ENCODE measurements at regions not wholly inside any gene's neighbourhood (a gene's known extent, or its start where the extent isn't known, plus 50 kb on each side); places are given as distances from the start of the nearest gene placed in this dataset.

DNA sequence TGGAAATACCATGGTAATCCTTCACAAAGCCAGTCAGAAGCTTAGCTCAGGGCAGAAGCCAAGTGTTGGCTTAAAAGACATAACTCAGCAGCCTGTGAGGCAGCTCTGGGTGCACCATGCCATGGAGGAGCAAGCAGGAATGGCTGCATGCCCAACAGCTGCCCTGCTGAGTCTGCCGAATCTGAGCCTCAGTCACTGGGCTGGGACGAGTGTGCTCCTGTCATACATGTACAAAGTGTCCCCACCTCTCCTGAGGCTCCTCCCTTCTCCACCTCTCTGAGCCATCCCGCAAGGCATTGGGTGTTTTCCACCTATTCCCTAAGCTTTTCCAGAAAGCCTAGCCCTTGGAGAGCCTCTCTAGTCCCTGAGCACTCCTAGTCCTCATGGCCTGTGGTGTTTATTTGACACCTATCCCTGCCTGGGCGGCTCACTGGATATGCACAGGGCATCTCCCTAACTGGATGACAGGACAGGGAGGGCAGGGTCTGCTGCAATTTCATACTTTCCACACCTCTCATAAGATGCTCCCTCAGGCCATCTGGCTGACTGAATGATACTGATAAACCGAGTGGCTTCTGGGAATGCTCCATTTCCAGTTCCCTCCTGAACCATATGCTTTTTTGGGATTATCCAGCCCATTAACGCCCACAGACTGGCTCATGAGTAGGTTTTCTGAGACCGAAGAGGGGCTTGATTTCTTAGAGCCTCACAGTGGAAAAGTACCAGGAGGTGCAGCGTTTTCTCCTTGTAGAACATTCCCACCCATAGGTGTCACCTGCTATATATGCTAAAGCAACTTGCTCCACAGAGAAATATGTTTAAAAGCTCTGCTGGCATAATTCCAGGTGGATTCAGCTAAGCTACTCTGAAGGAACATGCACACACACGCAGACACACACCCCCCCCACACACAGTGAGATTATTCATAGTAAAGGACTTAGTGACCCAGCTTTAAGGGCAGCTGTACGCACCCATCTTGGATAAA, 199.3 kb downstream of the SNX10 start:
- Histone ChIP-seq H3K79me2 (ENCODE audit: low read depth) (no peaks in the 10 kb centered on the region), H3K4me3 (no peak overlapping the region), H3K4me2 (no peak overlapping the region), H3K9ac (no peak overlapping the region), H3F3A (ENCODE audit: low read depth) (no peaks in the 10 kb centered on the region), H3K27me3 (no peaks in the 10 kb centered on the region), H3K27ac (no peak overlapping the region), H4K20me1 (ENCODE audit: low read depth) (no peaks in the 10 kb centered on the region), H3K4me1 (peaks cover 13% of the 10 kb centered on the region), H2AFZ (replicated peaks) (no peak overlapping the region), H3K9me3 (ENCODE audit: low read depth) (no peaks in the 10 kb centered on the region), H3K36me3 (no peaks in the 10 kb centered on the region)
- peak; percentile 9 for DNase-seq (ENCODE audit: low spot score)
- H3K4me1 Mint-ChIP-seq, result peaks cover 24% of the 10 kb centered on the region
- no peak for TF ChIP-seq EZH2 (IDR thresholded peaks at IDR 0.05)
- no peak for TF ChIP-seq EZH2phosphoT487 (IDR thresholded peaks at IDR 0.05)
- TF ChIP-seq CTCF (IDR thresholded peaks at IDR 0.05), result no peak
- H3K36me3 Mint-ChIP-seq, result no peaks in the 10 kb centered on the region
- H3K4me3 Mint-ChIP-seq, result no peak overlapping the region
- H3K27me3 Mint-ChIP-seq (ENCODE audit: insufficient read depth, low read depth), result no peaks in the 10 kb centered on the region
- H3K27ac Mint-ChIP-seq, result peak overlapping the region; percentile 27
- H3K9me3 Mint-ChIP-seq, result no peaks in the 10 kb centered on the region

GRCh38 chr7:26492816-26493215, 201.2 kb downstream of the SNX10 start:
- Histone ChIP-seq H3F3A (ENCODE audit: low read depth) (no peaks in the 10 kb centered on the region), H3K27ac (no peak overlapping the region), H3K4me3 (no peak overlapping the region), H3K9ac (no peak overlapping the region), H3K9me3 (ENCODE audit: low read depth) (no peaks in the 10 kb centered on the region), H3K4me2 (no peak overlapping the region), H2AFZ (replicated peaks) (no peak overlapping the region), H3K27me3 (no peaks in the 10 kb centered on the region), H3K4me1 (peaks cover 13% of the 10 kb centered on the region), H3K79me2 (ENCODE audit: low read depth) (no peaks in the 10 kb centered on the region), H4K20me1 (ENCODE audit: low read depth) (no peaks in the 10 kb centered on the region), H3K36me3 (no peaks in the 10 kb centered on the region)
- H3K4me3 Mint-ChIP-seq, result no peak overlapping the region
- no peak overlapping the region for H3K27ac Mint-ChIP-seq
- H3K36me3 Mint-ChIP-seq, result no peaks in the 10 kb centered on the region
- H3K27me3 Mint-ChIP-seq (ENCODE audit: insufficient read depth, low read depth), result no peaks in the 10 kb centered on the region
- no peaks in the 10 kb centered on the region for H3K9me3 Mint-ChIP-seq
- H3K4me1 Mint-ChIP-seq, result peaks cover 16% of the 10 kb centered on the region
- TF ChIP-seq EZH2phosphoT487 (IDR thresholded peaks at IDR 0.05), result no peak
- no peak for TF ChIP-seq CTCF (IDR thresholded peaks at IDR 0.05)
- TF ChIP-seq EZH2 (IDR thresholded peaks at IDR 0.05), result no peak
- DNase-seq (ENCODE audit: low spot score), result no peak

DNA sequence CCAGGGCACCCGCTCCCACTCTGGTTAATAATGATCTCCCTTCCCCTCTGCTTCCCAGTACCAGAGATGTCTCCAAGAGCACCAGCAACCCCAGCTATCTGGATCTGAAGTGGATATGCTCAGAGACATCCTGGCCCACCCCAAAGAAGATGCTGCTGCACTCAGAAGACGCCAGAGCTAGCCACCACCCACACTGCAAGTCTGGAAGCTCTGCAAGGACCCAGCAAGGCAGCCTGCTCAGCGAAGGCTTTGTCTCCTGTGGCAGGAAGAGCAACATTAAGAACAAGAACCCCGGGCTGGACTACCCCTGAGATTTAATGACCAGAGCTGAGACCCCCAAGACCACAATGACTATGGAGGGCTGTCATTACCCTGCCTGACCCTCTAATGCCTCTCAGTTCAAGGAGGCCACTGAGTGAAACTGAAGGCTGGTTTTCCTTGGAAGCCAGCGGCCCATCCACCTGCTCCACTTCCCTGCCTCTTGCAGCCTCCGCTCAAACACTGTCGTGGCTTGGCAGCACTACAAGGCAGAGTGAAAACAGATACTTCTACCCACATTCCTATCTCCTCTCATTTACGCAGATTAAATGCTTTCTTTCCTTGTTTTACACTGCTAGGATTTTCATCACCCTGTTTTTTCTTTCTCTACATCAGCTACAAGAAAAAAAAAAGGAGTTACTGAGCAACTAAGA, 202.2 kb downstream of the SNX10 start:
- Histone ChIP-seq H3K4me1 (peaks cover 13% of the 10 kb centered on the region), H3K27me3 (no peaks in the 10 kb centered on the region), H3K79me2 (ENCODE audit: low read depth) (no peaks in the 10 kb centered on the region), H3K4me3 (no peak overlapping the region), H3K9me3 (ENCODE audit: low read depth) (no peaks in the 10 kb centered on the region), H3K4me2 (no peak overlapping the region), H3K27ac (no peak overlapping the region), H3K36me3 (no peaks in the 10 kb centered on the region), H4K20me1 (ENCODE audit: low read depth) (no peaks in the 10 kb centered on the region), H3K9ac (no peak overlapping the region), H3F3A (ENCODE audit: low read depth) (no peaks in the 10 kb centered on the region), H2AFZ (replicated peaks) (no peak overlapping the region)
- peak overlapping the region; percentile 45 for H3K27ac Mint-ChIP-seq
- no peaks in the 10 kb centered on the region for H3K36me3 Mint-ChIP-seq
- no peak for DNase-seq (ENCODE audit: low spot score)
- H3K4me3 Mint-ChIP-seq, result no peak overlapping the region
- H3K27me3 Mint-ChIP-seq (ENCODE audit: insufficient read depth, low read depth), result peaks cover 2% of the 10 kb centered on the region
- TF ChIP-seq CTCF (IDR thresholded peaks at IDR 0.05) (no peak), EZH2phosphoT487 (IDR thresholded peaks at IDR 0.05) (no peak), EZH2 (IDR thresholded peaks at IDR 0.05) (no peak)
- peaks cover 16% of the 10 kb centered on the region for H3K4me1 Mint-ChIP-seq
- no peaks in the 10 kb centered on the region for H3K9me3 Mint-ChIP-seq

All from neural progenitor cell (in vitro differentiated cells).